Esophagus squamous epithelium (tissue), 4 donors: ENCODE measurements at regions not wholly inside any gene's neighbourhood (a gene's known extent, or its start where the extent isn't known, plus 50 kb on each side); places are given as distances from the start of the nearest gene placed in this dataset.

Source experiments
- CTCF ChIP-seq, 6 experiments: fragments of 450-650 bp in 4 of 6; fragments of 200-600 bp in 2 of 6; sonication (generic) in 2 of 6; IDR thresholded peaks; one replicate each; pipeline ENCODE4 v1.5.1; 2016 to 2019; ENCODE audit warnings: antibody characterized with exemption in 6 of 6, mild to moderate bottlenecking in 4 of 6, moderate library complexity in 4 of 6
- POLR2A ChIP-seq, 4 donors: fragments of 450-650 bp; IDR thresholded peaks; one replicate each; pipeline ENCODE4 v1.6.1; 2017; ENCODE audit warnings: antibody characterized with exemption in 4 of 4, mild to moderate bottlenecking in 4 of 4, moderate library complexity in 3 of 4

- TF ChIP-seq POLR2A (IDR thresholded peaks at IDR 0.05) (no peak), CTCF (IDR thresholded peaks at IDR 0.05) (no peak)
Measured at GRCh38 chr1:230578616-230579015, 63.7 kb upstream of the COG2 start.
